GM19455 (cell line): ENCODE measurements at regions not wholly inside any gene's neighbourhood (a gene's known extent, or its start where the extent isn't known, plus 50 kb on each side); places are given as distances from the start of the nearest gene placed in this dataset.

Experiments
- ATAC-seq: cut with Tn5 transposase; IDR thresholded peaks from one replicate; pipeline ENCODE4 v1.9.1; 2021; ENCODE audit not compliant: unreplicated experiment

GRCh38 chr11:45448561-45448960 lies 162.4 kb upstream of the SYT13 start:
- ATAC-seq, result no peak

GRCh38 chr11:45446998-45447397 lies 160.9 kb upstream of the SYT13 start:
- no peak for ATAC-seq

GRCh38 chr11:45446434-45446833 lies 160.3 kb upstream of the SYT13 start:
- no peak for ATAC-seq

GRCh38 chr11:45444796-45445195 lies 158.7 kb upstream of the SYT13 start:
- ATAC-seq, result no peak

GRCh38 chr11:45440111-45440510 lies 154.0 kb upstream of the SYT13 start:
- no peak for ATAC-seq

- ATAC-seq, result no peak
Observed at GRCh38 chr11:45436966-45437365, 150.8 kb upstream of the SYT13 start.

- ATAC-seq, result no peak
Observed at GRCh38 chr11:45436118-45436517, 150.0 kb upstream of the SYT13 start.

GRCh38 chr11:45435706-45436105 lies 149.6 kb upstream of the SYT13 start:
- ATAC-seq, result no peak

GRCh38 chr11:45432910-45433309 lies 146.8 kb upstream of the SYT13 start:
- no peak for ATAC-seq

GRCh38 chr11:45432100-45432499 lies 146.0 kb upstream of the SYT13 start:
- ATAC-seq, result no peak

- ATAC-seq, result no peak
Observed at GRCh38 chr11:45431046-45432018, 145.2 kb upstream of the SYT13 start.

- no peak for ATAC-seq
Observed at GRCh38 chr11:45430361-45430760, 144.2 kb upstream of the SYT13 start.

- ATAC-seq, result no peak
Observed at GRCh38 chr11:45429719-45430118, 143.6 kb upstream of the SYT13 start.

- ATAC-seq, result no peak
Observed at GRCh38 chr11:45428541-45429230, 142.5 kb upstream of the SYT13 start.

GRCh38 chr11:45428116-45428515 lies 142.0 kb upstream of the SYT13 start:
- ATAC-seq, result no peak

GRCh38 chr11:45424411-45425180 lies 138.5 kb upstream of the SYT13 start:
- no peak for ATAC-seq

GRCh38 chr11:45423475-45424120 lies 137.5 kb upstream of the SYT13 start:
- no peak for ATAC-seq

- ATAC-seq, result no peak
Observed at GRCh38 chr11:45423036-45423435, 136.9 kb upstream of the SYT13 start.

- no peak for ATAC-seq
Observed at GRCh38 chr11:45414088-45414487, 127.9 kb upstream of the SYT13 start.

- no peak for ATAC-seq
Observed at GRCh38 chr11:45413156-45413858, 127.2 kb upstream of the SYT13 start.
